ENCODE measurements at regions not wholly inside any gene's neighbourhood (a gene's known extent, or its start where the extent isn't known, plus 50 kb on each side); places are given as distances from the start of the nearest gene placed in this dataset.
"Not testable (repeated sequence)": the region's sequence is repeated elsewhere in the genome, so short reads cannot be mapped to it uniquely, and the experiment has no call there.

DNA sequence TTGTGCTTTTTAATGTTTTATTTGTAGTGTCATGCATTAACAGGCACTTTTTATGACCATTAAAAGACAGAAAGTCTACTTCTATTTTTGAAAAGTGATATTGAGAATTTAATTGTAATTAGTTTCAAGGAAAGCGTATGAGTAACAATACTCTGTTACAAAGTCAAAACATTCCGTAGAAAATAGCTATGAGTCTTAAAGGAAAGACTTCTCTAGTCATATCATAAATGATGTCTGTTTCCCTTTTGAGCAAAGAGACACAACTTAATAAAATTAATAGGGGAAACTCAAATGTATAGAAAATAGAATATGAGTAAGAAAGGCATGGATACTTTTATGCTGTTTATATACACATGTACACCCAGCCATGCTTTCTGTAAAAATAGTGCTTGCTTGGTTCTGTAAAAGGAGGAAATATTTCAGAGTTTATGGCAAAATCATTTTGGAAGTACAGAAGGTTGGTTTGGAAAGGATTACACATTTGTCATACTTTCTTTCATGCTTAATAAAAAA is 107.8 kb upstream of the AHI1 start:
- no peak for DNase-seq (ENCODE audit: low read depth)

DNA sequence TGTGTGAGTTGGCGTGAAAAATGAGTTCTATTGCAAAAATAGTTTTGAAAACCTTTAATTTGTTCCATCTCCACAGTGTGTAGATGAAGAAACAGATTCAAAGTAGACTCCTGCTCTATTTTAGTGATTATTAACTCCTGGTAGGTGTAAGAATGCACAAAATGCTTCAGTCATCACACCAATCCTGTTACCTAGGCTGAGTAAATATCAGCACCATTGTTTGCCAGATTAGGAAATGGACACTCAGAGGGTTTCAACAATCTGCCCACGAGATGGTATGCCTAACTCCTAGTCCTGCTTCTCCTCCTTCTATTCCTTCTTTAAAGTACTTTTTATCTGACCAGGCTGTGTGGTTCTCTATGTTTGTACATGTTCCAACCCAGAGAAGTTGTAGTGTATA is 108.9 kb upstream of the AHI1 start:
- DNase-seq (ENCODE audit: low read depth), result no peak

DNA sequence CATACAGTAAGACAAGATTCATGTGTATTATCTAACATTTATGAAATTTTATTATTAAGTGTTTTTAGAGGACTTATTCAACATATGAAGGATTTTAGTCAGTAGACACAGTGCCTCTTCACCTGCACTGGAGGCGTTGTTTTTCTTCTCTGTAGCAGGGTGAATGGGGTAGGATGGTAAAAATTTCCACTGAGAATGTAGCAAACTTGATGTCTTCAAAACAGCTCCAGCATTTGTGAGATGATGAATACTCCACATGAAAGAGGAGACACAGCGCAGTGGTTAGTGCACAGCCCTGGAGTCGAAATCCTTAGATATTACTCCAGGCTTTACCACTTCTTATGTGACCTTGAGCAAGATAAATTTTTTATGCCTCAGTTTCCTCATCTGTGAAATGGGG is 110.5 kb upstream of the AHI1 start:
- no peak for DNase-seq (ENCODE audit: low read depth)

DNA sequence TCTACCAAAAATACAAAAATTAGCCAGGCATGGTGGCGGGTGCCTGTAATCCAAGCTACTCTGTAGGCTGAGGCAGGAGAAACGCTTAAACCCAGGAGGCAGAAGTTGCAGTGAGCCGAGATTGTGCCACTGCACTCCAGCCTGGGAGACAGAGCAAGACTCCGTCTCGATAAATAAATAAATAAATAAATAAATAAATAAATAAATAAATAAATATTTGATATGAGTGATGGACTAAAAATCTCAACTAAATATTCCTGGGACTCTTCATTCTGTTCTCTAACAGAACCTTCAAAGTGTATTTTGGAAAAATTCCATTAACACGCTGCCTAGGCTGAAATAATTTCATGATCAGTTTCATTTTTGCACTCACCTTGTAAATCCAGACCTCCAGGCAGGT is 112.7 kb upstream of the AHI1 start:
- DNase-seq (ENCODE audit: low read depth), result not testable (repeated sequence)

DNA sequence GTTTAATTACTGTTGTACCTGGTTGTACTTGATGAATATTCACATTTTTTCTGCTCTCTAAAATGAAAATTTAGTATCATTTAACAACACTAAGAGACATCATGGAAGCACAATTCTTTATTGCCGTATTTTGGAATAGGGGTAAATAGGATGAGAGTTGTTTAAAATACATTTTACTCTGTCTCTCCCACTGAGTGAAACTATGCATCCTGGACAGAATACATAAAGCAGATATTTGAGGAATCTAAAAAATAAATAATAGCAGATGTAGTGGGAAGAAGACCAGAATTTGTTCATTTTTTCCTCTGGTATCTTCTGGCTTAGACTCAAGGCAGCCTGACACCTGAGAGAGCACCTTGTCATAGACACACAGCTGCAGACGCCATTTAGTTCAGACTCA is 119.1 kb upstream of the AHI1 start:
- DNase-seq (ENCODE audit: low read depth), result no peak

DNA sequence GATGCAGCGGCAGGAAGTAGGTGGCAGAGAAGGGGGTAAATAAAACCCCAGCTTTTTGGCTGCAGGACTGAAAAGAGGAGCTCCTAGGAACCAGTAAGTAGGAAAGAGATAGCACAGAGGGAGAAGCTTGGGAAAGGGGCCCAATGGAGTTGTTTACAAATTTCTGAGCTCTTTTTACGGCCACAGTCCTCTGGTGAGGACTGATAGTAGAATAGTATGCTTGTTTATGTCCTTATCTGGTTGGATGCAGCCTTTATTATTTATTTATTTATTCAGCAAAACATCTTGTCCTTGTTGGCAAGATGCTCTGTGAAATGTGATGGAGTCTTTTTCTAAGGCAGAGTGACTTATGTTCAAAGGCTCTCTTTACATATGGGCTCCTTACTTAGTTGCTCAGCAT is 119.7 kb upstream of the AHI1 start:
- DNase-seq (ENCODE audit: low read depth), result no peak

DNA sequence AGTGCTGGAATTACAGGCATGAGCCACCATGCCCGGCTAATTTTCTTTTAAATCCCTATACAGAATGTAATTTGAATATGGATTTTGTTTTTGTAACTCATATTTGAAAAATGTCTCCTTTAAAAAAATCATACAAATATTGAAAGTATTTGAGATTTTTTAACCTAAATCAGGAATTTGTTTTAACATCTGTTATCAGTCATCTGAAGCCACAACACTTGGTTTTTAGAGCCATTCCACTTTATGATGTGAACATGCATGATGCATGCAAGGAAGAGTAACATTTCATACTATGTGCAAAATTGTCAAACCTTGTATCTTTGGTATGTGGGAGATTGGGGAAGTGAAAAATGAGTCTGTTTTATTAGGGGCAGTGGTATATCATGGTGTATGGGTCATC is 124.5 kb upstream of the AHI1 start:
- no peak for DNase-seq (ENCODE audit: low read depth)

DNA sequence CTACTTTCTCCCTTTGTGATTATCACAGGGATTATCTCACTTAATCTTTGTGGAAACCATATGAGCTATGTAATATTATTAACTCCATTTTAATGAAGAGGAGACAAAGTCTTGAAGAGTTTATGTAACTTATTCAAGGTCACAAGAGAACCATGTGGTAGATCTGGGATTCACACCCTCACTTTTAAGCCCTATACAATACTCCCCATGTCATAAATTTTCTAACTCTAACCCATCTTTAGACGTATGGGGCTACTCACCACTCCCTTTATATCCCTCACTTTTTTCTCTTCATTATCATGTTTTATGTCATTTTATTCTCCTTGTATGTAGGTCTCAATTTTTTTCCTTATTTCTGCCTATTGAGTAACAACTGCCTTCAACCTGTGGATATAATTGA is 126.4 kb upstream of the AHI1 start:
- no peak for DNase-seq (ENCODE audit: low read depth)

DNA sequence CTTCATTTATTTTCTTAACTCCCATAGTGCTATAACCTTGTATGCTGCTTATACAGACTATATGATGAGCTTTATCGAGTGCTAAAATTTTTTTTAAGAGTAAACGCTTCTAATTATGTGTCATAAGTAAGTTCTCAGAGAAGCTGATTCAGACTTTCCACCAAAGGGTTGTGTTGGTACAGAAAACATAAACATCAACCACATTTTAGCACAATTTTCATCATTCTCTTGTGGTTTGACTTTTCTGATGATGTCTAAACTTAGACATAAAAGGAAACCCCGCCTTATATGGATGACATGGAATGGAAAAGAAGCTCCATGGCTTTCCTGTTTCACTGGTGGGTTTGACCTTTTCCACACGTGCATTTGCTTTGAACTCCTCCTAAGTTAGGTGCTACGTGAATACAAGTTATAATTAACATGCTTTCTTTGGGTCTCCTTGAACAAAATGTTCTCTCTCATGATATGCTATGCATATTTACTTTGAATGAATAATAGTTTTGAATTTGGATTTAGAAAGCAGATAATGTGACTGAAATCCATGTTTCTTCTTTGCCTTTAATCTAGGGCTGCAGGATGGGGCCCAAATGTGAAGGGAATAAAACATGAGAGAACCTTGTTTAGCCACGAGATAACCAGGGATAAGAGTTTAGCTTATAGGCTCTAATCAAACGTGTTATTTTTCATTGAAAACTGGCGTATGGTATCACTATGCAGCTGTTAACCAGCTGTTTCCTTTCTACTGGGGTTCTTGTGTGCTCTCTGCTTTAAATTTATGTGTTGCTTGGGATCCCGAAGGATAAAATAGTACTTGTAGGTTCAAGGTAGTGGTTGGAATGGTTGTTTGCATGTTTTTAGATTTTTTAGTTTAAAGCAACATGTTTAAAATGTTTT is 127.1 kb upstream of the AHI1 start:
- DNase-seq (ENCODE audit: low read depth), result no peak

DNA sequence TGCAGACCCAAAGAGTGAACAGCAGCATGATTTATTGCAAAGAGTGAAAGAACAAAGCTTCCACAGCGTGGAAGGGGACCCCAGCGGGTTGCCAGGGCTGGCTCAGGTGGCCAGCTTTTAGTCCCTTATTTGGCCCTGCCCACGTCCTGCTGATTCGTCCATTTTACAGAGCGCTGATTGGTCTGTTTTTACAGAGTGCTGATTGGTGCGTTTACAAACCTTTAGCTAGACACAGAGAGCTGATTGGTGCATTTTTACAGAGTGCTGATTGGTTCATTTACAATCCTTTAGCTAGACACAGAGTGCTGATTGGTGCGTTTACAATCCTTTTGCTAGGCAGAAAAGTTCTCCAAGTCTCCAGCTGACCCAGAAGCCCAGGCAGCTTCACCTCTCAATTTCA is 128.5 kb upstream of the AHI1 start:
- not testable (repeated sequence) for DNase-seq (ENCODE audit: low read depth)

DNA sequence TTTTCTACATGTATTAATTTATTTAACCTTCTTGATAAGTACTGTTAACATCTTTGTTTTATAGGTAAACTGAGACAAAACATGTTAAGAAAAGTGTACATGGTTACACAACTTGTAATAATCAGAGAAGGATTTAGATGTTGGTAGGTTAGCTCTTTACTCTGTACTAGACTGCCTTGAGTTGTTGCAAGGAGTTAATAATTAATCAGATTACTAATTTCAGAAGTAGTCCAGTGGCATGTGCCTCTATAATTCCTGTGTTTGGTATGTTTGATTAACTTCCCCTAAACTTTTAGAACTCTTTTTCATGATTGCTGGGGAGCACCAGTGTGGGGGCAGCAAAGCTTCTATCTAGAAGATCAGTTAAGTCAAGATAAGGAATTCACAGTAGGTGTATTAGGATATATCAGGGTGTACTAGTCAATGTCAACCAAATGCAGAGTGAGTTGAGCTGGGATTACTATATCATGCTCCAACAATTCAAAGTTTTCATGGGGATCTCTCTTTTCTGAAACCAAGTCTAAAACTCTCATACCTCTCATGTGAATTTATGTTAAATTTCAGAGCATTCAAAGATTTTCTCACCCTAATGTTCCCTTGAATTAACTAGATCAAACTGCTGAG is 129.7 kb upstream of the AHI1 start:
- no peak for DNase-seq (ENCODE audit: low read depth)

DNA sequence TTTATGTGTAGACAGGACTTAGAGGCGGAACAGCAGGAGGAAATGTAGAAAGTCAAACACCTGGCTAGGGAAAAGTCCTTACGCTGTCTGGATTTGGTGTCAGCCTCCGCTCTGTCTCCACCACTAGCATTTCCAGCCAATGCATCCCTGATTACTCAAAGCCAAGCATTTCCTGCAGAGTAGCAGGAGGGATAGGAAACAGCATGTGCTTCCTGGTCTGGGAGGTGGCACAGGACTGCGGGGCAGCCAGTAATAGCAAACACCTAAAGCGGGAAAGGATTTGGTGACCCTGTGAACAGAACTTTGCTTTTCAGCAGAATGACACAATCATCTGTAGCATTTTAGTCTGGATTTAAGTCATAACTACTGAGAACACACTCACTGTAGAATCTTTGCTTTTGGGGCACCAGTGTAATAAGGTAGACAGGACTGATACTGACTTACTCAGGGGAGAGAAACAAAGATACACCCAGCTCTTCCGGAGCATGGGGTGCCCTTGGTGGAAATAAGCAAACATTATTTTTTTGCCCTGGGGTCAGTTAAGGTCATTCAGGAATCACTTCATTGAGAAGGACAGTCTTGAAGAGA is 133.3 kb upstream of the AHI1 start:
- DNase-seq (ENCODE audit: low read depth), result no peak

DNA sequence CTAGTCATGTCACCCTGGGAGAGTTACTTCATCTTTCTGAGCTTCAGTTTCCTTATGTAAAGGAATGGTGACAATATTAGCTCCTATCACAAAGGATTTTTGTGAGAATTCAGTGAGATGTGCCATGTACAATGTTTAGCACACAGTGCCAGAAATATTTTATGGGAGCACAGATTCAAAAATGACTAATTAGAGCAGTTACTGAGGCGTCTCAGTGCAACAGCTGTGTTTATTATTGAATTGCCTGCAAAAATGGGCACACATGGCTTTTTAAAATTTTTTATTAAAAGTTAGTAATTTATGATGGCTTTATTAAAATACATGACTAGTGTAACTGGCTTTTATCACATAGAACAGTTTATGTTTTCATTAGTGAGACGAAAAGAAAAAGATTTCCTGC is 134.3 kb upstream of the AHI1 start:
- no peak for DNase-seq (ENCODE audit: low read depth)

DNA sequence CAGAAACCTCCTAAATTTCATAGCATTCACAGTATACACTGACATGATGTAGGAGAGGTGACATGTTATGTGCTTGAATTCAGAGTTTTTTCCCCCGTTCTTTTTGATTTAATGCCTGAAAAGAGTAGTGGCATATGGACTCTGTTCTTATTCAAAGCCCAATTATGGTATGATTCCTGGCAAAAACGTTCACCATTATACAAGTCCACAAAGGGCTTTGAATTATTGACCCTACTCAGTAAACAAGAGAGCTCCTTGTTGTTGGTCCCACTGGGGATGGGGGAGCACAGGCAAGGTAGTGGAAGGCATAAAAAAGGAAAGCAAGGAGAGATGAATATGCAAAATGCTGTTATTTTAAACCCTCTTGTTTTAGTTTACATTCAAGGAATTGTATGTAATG is 136.0 kb upstream of the AHI1 start:
- DNase-seq (ENCODE audit: low read depth), result no peak

DNA sequence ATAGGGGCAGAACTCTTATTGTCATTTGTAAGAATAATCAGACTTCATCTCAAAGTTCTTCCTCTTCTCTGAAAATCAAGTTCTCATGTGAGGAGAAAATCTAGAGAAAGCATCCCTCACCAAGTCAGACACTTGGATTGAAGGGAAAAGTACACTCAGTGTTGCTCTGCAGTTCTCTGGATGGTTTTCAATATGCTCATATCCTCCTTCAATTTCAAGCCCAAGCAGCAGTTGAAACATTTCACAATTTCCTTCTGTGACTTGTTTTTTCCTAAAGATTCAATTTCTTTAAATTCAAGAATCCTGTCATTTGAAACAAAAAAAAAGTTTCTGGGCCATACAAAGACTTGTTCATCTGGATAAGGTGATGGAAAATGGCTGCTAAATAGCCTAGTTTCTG is 140.2 kb upstream of the AHI1 start:
- no peak for DNase-seq (ENCODE audit: low read depth)

DNA sequence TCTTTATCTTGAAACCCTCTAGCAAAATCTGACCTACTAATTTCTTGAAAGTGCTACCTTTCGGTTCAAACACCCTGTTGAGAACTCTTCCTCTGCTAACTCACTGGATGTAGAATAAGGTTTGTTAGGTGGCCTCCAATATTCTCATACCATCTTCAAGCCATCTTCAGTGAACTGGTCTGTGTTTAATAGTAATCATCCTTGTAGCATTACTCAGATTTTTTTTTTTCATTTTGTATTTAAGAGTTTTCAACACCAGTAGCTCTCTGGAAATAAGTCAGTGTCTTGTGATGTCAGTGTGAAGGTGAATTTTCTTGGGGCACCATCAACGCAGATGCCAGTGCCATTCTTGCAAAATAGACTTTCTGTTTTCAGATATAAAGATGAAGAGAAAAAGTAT is 140.6 kb upstream of the AHI1 start:
- no peak for DNase-seq (ENCODE audit: low read depth)

DNA sequence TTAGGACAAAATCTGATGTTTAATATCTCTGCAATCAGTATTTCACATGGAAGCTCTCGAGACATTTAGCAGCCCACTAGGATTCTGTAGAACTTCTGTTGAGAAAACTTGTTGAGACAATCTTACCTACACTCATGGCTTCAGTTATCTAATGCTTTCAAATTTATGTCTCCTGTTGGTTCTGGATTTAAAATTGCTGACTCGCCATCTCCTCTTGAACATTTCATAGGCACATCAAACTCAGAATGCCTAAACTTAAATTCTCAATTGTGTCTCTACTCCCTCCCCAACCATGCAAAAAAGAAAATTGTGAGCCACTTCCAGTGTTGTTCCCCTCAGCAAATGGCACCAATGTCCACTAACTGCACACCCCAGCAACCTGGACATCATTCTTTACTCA is 142.5 kb upstream of the AHI1 start:
- no peak for DNase-seq (ENCODE audit: low read depth)

DNA sequence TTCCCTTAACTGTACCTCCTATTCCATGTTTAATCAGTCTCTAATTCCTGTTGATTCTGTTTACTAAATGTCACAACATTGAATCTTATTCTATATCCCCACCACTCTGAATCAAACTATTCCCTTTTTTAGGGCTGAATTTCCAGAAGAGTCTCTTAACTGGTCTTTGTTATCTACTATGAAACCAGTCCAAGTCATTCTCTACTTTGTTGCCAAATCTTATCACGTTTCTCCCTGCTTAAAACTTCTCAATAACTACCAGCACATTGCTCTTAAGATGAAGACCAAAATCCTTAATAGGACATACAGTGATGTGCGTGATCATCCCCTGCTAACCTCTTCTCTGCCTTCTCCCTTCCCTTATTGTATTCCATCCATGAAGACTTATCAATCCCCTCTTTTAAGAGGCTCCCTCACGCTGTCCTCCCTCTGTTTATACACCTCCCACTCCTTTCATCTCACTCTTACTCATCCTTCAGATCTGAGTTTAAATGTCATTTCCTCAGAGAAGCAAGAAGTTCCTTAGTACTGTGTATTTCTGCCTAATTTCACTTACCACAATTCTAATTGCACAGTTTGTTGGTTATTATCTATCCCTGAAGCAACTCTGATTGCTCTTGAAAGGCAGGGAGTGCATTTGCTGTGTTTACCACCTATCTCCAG is 143.0 kb upstream of the AHI1 start:
- DNase-seq (ENCODE audit: low read depth), result no peak

DNA sequence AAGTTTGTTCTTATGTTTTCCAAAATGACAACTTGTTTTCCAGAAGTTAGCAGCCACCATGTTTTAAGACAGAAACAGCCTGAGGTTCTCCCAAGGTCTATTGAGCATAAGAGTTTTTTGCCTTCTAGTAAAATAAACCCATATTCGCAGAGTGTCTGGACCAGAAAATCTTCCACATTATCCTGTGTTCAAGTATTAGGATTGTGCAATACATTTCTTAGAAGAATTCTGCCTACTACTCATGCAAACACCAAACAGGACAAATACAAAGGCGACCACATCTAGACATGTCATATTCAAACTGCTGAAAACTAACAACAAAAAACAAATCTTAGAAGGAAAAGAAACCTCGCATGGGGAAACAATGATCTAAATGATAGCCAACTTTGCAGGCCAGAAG is 145.4 kb upstream of the AHI1 start:
- DNase-seq (ENCODE audit: low read depth), result no peak

DNA sequence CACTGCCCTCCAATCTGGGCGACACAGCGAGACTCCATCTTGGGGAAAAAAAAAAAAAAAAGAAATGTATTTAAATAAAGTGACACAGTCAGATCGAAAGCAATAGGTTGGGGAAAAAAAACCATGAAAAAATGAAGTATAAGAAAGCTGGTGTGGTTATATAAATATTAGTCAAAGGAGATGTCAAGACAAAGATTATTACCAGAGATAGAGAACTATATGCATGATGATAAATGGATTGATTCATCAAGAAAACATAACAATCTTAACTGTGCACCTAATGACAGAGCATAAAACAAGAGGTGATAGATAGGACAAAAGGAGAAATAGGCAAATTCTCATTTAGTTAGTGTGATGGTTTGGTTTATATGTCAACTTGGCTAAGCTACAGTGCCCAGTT is 146.9 kb upstream of the AHI1 start:
- DNase-seq (ENCODE audit: low read depth), result no peak

DNA sequence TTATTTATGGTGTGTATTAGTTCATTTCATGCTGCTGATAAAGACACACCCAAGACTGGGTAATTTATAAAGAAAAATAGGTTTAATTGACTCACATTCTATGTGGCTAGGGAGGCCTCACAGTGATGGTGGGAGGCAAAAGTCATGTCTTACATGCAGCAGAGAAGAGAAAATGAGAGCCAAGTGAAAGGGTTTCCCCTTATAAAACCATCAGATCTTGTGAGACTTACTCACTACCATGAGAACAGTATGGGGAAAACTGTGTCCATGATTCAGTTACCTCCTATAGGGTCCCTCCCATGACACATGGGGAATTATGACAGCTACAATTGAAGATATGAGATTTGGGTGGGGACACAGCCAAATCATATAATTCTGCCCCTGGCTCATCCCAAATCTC is 150.0 kb upstream of the AHI1 start:
- DNase-seq (ENCODE audit: low read depth), result no peak

DNA sequence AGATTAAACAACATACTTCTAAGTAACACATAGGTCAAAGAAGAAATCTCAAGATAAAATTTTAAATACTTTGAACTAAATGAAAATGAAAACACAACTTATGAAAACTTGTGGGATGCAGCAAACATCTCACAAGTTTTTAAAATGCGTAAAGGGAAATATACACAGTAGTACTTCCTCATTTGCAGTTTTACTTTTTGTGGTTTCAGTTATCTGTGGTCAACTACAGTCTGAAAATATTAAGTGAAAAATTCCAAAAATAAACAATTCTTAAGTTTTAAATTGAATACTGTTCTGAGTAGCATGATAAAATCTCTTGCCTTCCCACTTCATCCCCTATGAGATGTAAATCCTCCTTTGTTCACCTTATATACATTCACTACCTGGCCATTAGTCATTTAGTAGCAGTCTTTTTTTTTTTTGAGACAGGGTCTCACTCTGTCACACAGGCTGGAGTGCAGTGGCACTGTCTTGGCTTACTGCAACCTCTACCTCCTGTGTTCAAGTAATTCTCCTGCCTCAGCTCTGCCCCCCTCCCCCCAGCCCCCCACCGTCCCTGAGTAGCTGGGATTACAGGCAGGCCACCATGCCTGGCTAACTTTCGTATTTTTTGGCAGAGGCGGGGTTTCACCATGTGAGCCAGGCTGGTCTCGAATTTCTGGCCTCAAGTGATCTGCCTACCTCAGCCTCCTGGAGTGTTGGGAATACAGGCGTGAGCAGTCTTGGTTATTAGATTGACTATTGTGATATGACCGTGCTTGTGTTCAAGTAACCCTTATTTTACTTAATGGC is 154.6 kb upstream of the AHI1 start:
- no peak for DNase-seq (ENCODE audit: low read depth)

Measured in HS-5 (cell line).